NCI-H460 (cell line): ENCODE measurements at regions not wholly inside any gene's neighbourhood (a gene's known extent, or its start where the extent isn't known, plus 50 kb on each side); places are given as distances from the start of the nearest gene placed in this dataset.
"Not testable (repeated sequence)": the region's sequence is repeated elsewhere in the genome, so short reads cannot be mapped to it uniquely, and the experiment has no call there.

Experiments used
- DNase-seq: peaks from one replicate; pipeline ENCODE4 v3.0.0-alpha.2; 2016; ENCODE audit warnings: low read depth; ENCODE audit errors: extremely low read depth

GRCh38 chr21:10363321-10363720, 158.1 kb upstream of the TPTE start:
- DNase-seq = not testable (repeated sequence)

DNA sequence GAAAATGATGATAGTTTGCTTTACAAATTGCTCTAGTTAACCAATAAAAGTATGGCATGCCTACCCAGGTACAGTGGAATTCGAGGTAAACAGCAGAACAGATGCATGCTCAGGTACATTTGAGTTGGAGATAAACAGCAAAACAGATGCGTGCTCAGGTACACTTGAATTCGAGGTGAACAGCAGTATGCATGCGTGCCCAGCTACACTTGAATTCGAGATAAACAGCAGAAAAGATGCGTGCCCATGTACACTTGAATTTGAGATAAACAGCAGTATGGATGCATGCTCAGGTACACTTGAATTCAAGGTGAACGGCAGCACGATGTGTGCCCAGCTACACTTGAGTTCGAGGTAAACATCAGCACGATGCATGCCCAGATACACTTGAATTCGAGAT, 155.2 kb upstream of the TPTE start:
- DNase-seq = not testable (repeated sequence)

GRCh38 chr21:10367586-10367985, 153.8 kb upstream of the TPTE start:
- not testable (repeated sequence) for DNase-seq

DNA sequence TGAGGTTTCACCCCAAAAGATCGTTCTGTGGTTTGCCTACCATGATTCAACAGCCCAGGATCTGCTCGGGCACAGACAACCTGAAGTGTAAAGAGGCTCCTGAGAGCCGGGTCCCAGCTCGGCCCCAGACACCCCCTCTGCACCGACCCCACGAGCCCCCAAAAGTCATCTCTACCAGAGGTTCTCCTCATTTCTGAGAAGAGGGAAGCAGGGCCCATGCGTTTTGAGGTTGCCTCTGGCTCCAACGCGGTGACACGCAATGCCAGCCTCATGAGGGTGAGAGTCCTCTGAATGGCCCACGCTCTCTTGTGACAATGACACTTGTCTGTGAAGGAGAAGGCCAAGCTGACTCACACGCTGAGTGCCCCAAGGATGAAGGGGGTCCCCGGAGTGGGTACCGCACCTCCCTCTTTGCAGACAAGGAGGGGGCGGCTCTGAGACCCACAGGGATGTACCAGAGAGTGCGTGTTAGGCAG, 153.0 kb upstream of the TPTE start:
- not testable (repeated sequence) for DNase-seq

DNA sequence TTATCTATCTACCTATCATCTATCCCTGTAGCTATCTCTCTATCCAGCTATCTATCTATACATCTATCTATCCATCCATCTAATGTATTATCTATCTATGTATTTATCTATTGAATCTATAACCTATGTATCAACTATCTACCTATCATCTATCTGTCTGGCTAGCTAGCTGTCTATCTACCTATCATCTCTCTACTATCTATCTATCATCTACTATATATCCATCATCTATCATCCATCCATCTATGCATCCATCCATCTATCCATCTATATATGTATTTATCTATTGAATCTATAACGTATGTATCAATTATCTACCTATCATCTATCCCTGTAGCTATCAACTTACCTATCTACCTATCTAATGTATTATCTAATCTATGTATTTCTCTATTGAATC, 152.1 kb upstream of the TPTE start:
- DNase-seq = not testable (repeated sequence)

DNA sequence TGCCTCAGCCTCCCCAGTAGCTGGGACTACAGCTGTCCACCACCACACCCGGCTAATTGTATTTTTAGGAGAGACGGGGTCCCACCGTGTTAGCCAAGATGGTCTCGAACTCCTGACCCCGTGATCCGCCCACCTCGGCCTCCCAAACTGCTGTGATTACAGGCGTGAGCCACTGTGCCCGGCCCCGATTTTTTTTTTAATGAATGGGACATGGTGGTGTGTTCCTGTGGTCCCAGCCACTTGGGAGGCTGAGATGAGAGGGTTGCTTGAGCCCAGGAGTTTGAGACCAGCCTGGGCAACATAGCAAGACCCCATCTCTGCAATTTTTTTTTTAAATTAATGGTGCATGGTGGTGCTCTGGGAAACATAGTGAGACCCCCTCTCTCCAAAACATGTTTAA, 143.6 kb upstream of the TPTE start:
- DNase-seq = not testable (repeated sequence)

DNA sequence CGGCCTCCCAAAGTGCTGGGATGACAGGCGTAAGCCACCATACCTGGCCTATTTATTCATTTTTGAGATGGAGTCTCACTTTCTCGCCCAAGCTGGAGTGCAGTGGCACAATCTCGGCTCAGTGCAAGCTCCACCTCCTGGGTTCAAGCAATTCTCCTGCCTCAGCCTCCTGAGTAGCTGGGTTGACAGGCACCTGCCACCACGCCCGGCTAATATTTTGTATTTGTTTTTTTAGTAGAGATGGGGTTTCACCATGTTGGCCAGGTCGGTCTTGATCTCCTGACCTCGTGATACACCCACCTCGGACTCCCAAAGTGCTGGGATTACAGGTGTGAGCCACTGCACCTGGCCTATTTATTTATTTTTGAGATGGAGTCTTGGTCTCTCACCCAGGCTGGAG, 141.6 kb upstream of the TPTE start:
- not testable (repeated sequence) for DNase-seq

DNA sequence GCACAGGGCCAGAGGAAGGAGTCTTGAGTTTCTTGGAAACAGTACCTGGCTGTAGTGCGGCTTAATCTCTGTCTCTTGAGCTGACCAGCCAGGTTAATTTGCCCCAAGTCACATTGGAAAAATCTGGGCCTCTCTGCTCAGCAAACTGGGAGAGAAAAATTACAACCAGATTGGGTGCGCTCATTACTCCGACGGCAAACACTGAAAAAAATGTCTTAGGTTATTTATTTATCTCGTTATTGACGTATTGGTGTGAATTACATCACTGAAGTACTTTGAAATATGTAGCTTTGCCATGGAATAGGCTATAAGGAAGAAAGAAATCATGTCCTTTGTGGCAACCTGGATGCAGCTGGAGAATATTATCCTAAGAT, 139.7 kb upstream of the TPTE start:
- DNase-seq = not testable (repeated sequence)

DNA sequence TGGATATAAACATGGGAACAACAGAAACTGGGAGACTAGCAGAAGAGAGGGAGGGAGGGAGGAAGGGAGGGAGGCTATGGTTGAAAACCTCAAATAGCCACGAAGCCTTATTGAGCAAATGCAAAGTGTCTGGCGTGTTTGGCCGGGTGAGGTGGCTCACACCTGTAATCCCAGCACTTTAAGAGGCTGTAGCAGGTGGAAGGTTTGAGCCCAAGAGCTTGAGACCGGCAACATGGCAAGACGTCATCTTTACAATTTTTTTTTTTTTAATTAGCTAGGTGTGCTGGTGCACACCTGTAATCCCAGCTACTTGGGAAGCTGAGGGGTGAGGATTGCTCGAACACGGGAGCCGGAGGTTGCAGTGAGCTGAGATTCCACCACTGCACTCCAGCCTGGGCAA, 139.2 kb upstream of the TPTE start:
- not testable (repeated sequence) for DNase-seq

GRCh38 chr21:10382580-10382979, 138.8 kb upstream of the TPTE start:
- not testable (repeated sequence) for DNase-seq

DNA sequence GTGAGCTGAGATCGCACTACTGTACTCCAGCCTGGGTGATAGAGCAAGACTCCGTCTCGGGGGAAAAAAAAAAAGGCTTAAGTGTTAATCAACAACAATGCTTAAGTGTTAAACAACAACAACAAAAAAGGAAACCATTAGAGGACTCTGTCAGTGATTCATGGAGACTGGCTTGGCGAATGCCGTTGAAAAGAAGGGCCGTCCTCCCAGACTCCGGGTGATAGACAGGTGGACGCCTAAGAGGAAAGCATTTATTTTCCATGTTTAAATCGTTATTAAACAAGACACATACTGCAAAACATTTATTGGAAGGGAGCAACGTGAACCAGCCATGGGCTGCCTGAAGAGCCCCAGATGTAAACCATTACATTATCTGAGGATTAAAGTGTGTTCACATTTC, 137.8 kb upstream of the TPTE start:
- DNase-seq = not testable (repeated sequence)

- DNase-seq = not testable (repeated sequence)
Measured at GRCh38 chr21:10384304-10384861, 137.0 kb upstream of the TPTE start.

GRCh38 chr21:10385202-10385601, 136.2 kb upstream of the TPTE start:
- DNase-seq = not testable (repeated sequence)

DNA sequence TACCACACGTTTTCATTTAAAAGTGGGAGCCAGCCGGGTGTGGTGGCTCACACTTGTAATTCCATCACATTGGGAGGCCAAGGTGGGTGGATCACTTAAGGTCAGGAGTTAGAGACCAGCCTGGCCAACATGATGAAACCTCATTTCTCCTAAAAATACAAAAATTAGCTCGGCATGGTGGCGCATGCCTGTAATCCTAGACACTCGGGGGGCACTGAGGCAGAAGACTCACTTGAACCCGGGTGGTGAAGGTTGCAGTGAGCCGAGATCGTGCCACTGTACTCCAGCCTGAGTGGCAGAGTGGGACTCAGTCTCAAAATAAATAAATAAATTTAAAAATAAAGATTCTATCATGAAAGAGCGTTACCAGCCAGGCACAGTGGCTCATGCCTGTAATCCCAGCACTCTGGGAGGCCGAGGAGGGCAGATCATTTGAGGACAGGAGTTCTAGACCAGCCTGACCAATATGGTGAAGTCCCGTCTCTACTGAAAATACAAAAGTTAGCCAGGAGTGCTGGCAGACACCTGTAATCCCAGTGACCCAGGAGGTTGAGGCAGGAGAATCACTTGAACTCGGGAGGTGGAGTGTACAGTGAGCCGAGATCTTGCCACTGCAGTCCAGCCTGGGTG, 135.4 kb upstream of the TPTE start:
- DNase-seq = not testable (repeated sequence)

GRCh38 chr21:10387692-10388450, 133.5 kb upstream of the TPTE start:
- not testable (repeated sequence) for DNase-seq

DNA sequence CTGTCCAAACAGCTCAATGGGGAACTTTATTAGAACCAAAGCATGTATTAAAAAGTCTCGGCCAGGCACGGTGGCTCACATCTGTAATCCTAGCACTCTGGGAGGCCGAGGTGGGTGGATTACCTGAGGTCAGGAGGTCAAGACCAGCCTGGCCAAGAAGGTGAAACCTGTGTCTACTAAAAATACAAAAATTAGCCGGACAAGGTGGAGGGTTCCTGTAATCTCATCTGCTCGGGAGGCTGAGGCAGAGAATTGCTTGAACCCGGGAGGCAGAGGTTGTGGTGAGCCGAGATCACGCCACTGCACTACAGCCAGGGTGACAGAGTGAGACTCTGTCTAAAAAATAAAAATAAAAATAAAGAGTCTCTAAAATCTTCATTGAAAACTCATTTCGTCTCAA, 132.8 kb upstream of the TPTE start:
- not testable (repeated sequence) for DNase-seq

DNA sequence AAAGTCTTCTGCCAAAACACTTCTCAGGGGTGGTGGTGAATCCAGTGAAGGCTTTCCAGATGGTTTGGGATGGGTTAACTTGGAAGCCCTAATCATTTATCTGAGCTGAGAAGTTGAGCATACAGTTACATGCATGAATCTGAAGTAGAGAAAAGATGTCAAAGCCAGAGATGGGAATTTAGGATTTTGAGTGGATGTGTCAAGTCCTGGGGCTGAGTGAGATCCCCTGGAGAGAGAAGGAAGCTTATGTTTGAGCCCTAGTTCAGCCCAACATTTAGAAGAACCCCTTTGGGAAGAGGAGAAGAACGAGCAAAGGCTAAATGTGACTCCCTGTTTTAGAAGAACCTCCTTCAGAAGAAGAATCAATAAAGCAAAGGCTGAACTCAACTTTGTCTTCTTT, 129.1 kb upstream of the TPTE start:
- DNase-seq = not testable (repeated sequence)

- not testable (repeated sequence) for DNase-seq
Measured at GRCh38 chr21:10395963-10396362, 125.4 kb upstream of the TPTE start.

GRCh38 chr21:10397495-10397915, 123.9 kb upstream of the TPTE start:
- DNase-seq = not testable (repeated sequence)

GRCh38 chr21:10398692-10399489, 122.5 kb upstream of the TPTE start:
- not testable (repeated sequence) for DNase-seq
